Mesenchymal stem cell (in vitro differentiated cells and primary cell): ENCODE measurements at regions not wholly inside any gene's neighbourhood (a gene's known extent, or its start where the extent isn't known, plus 50 kb on each side); places are given as distances from the start of the nearest gene placed in this dataset.
A peak's percentile ranks its signal among the peaks of the same experiment; 100 is the strongest.

ENCODE experiments used
- DNase-seq: peaks from one replicate; pipeline ENCODE4 v3.0.0-alpha.2; 2013
- H2AFZ ChIP-seq: one replicate; pipeline ENCODE4 v1.6.1; 2013; ENCODE audit warnings: low read depth, mild to moderate bottlenecking, control low read depth, inconsistent platforms, low read length, moderate library complexity
- H2AK5ac ChIP-seq: 2 replicates; pipeline ENCODE4 v1.6.1; 2013; ENCODE audit warnings: low read length, moderate library complexity, mild to moderate bottlenecking, inconsistent platforms; ENCODE audit not compliant: severe bottlenecking
- H2BK120ac ChIP-seq: one replicate; pipeline ENCODE4 v1.6.1; 2013; ENCODE audit warnings: low read depth, mild to moderate bottlenecking, inconsistent platforms, low read length, moderate library complexity
- H2BK12ac ChIP-seq, 2 experiments: one replicate each; pipeline ENCODE4 v1.6.1; 2013; ENCODE audit warnings: inconsistent platforms in 2 of 2, low read length in 2 of 2, mild to moderate bottlenecking in 2 of 2, moderate library complexity in 2 of 2, control low read depth in 1 of 2
- H2BK15ac ChIP-seq: one replicate; pipeline ENCODE4 v1.6.1; 2013; ENCODE audit warnings: mild to moderate bottlenecking, low read depth, inconsistent platforms; ENCODE audit not compliant: poor library complexity, severe bottlenecking
- H2BK5ac ChIP-seq: 2 replicates; pipeline ENCODE4 v1.6.1; 2013; ENCODE audit warnings: low read depth, mild to moderate bottlenecking, low read length, control low read depth, inconsistent platforms; ENCODE audit not compliant: poor library complexity, severe bottlenecking
- H3K14ac ChIP-seq, 2 experiments: one replicate each; pipeline ENCODE4 v1.6.1; 2013; ENCODE audit warnings: inconsistent platforms in 2 of 2, low read length in 2 of 2, control low read depth in 1 of 2, mild to moderate bottlenecking in 1 of 2, moderate library complexity in 1 of 2
- H3K18ac ChIP-seq, 2 experiments: one replicate each; pipeline ENCODE4 v1.6.1; 2013; ENCODE audit warnings: inconsistent platforms in 2 of 2, low read length in 2 of 2, control low read depth in 1 of 2, low read depth in 1 of 2, mild to moderate bottlenecking in 1 of 2
- H3K23ac ChIP-seq, 2 experiments: one replicate each; pipeline ENCODE4 v1.6.1; 2013; ENCODE audit warnings: inconsistent platforms in 2 of 2, low read length in 2 of 2, mild to moderate bottlenecking in 2 of 2, moderate library complexity in 2 of 2, control low read depth in 1 of 2
- H3K27ac ChIP-seq: 2 replicates; pipeline ENCODE4 v1.5.1; 2013; ENCODE audit warnings: mild to moderate bottlenecking, moderate library complexity, low read length, control low read depth, inconsistent platforms; ENCODE audit not compliant: poor library complexity, severe bottlenecking
- H3K27me3 ChIP-seq, 2 experiments: 2 replicates each; pipeline versions ENCODE4 v1.6.1 to v1.7.0; 2013; ENCODE audit warnings: low read length in 2 of 2, mild to moderate bottlenecking in 2 of 2, moderate library complexity in 2 of 2, control low read depth in 1 of 2, inconsistent platforms in 1 of 2; ENCODE audit not compliant: control insufficient read depth in 1 of 2, insufficient read depth in 1 of 2
- H3K36me3 ChIP-seq, 2 experiments: 2 replicates each; pipeline versions ENCODE4 v1.6.1 to v1.7.0; 2013; ENCODE audit warnings: low read length in 2 of 2, control low read depth in 1 of 2, inconsistent platforms in 1 of 2, low read depth in 1 of 2, mild to moderate bottlenecking in 1 of 2; ENCODE audit not compliant: insufficient read depth in 2 of 2, control insufficient read depth in 1 of 2
- H3K4ac ChIP-seq, 2 experiments: one replicate each; pipeline ENCODE4 v1.6.1; 2013; ENCODE audit warnings: inconsistent platforms in 2 of 2, low read length in 2 of 2, mild to moderate bottlenecking in 2 of 2, moderate library complexity in 2 of 2, control low read depth in 1 of 2, low read depth in 1 of 2
- H3K4me1 ChIP-seq: 2 replicates; pipeline ENCODE4 v1.6.1; 2013; ENCODE audit warnings: low read depth, low read length, control low read depth; ENCODE audit not compliant: control insufficient read depth, insufficient read depth
- H3K4me2 ChIP-seq: 2 replicates; pipeline ENCODE4 v1.6.1; 2013; ENCODE audit warnings: low read length, mild to moderate bottlenecking, inconsistent platforms; ENCODE audit not compliant: poor library complexity, severe bottlenecking
- H3K4me3 ChIP-seq, 2 experiments: 2 replicates each; pipeline versions ENCODE4 v1.5.1 to v1.7.0; 2013; ENCODE audit warnings: low read length in 2 of 2, mild to moderate bottlenecking in 2 of 2, control low read depth in 1 of 2, low read depth in 1 of 2; ENCODE audit not compliant: insufficient read depth in 1 of 2
- H3K79me1 ChIP-seq: replicated peaks from 2 replicates; pipeline ENCODE4 v1.6.1; 2013; ENCODE audit warnings: mild to moderate bottlenecking, control low read depth, low read length, inconsistent platforms; ENCODE audit not compliant: poor library complexity, severe bottlenecking
- H3K9ac ChIP-seq: 2 replicates; pipeline ENCODE4 v1.7.0; 2013; ENCODE audit warnings: mild to moderate bottlenecking, low read length, moderate library complexity
- H3K9me3 ChIP-seq: 2 replicates; pipeline ENCODE4 v1.7.0; 2013; ENCODE audit warnings: mild to moderate bottlenecking, low read length; ENCODE audit not compliant: control insufficient read depth
- H4K8ac ChIP-seq: one replicate; pipeline ENCODE4 v1.6.1; 2013; ENCODE audit warnings: inconsistent platforms, mild to moderate bottlenecking, low read length, moderate library complexity
- H4K91ac ChIP-seq: one replicate; pipeline ENCODE4 v1.6.1; 2013; ENCODE audit warnings: mild to moderate bottlenecking, low read length, inconsistent platforms
- WGBS: methylation state at CpG from one replicate; pipeline ENCODE4 v1.1.7; 2013; ENCODE audit warnings: mixed read lengths; 5-methylcytosine and 5-hydroxymethylcytosine counted together

DNA sequence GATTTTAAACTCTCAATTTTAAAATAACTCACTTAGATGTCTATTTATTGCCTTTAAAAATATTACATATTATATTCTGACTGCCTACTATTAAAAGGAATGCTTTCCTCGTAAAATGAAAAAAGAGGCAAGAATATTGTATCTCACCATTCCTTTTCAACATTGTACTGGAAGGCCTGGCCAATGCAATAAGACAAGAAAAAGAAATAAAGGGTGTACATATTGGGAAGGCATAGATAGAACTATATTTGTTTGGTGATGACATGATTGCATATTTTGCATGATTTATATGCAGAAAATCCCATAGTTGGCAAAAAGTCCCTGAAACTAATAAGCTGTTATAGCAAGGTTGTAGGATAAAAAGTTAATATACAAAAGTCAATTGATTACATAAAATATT is 474.6 kb upstream of the ATP2B1 start:
- H4K91ac ChIP-seq, result no peak overlapping the region
- no peak overlapping the region for H3K9ac ChIP-seq
- no peak overlapping the region for H2BK15ac ChIP-seq
- H2BK12ac ChIP-seq, result no peak overlapping the region
- H3K36me3 ChIP-seq, result no peaks in the 10 kb centered on the region
- H2BK120ac ChIP-seq, result no peak overlapping the region
- no peak overlapping the region for H3K4me2 ChIP-seq
- no peaks in the 10 kb centered on the region for H3K79me1 ChIP-seq
- no peak overlapping the region for H2AK5ac ChIP-seq
- H3K4me1 ChIP-seq, result no peaks in the 10 kb centered on the region
- no peak overlapping the region for H3K4me3 ChIP-seq
- DNase-seq, result no peak
- no peak overlapping the region for H2BK5ac ChIP-seq
- no peak overlapping the region for H3K27ac ChIP-seq
- H3K23ac ChIP-seq, result no peak overlapping the region
- H3K18ac ChIP-seq, result no peak overlapping the region
- no peak overlapping the region for H4K8ac ChIP-seq
- H2AFZ ChIP-seq, result no peak overlapping the region
- no peaks in the 10 kb centered on the region for H3K27me3 ChIP-seq
- no peak overlapping the region for H3K14ac ChIP-seq
- no CpG with 5 or more reads among the region's 1 CpG for WGBS
- H3K9me3 ChIP-seq, result peaks cover 21% of the 10 kb centered on the region
- no peak overlapping the region for H3K4ac ChIP-seq

DNA sequence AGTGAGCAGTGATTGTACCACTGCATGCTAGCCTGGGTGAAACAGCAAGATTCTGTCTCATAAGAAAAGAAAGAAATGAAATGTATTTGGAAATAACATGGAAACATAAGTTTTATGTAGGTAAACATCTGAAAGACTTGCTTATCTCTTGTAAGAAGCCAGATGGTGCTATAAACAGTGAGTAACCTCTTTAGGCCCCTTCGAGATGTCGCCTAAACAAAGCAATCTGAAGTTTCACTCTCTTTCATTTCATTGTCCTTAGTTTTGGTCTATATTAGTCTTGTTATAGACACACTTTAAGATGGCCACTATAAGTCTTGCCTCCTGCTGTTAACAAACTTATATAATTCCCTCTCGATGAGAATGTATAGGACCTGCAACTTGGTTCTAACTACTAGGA is 472.6 kb upstream of the ATP2B1 start:
- no peak overlapping the region for H3K18ac ChIP-seq

GRCh38 chr12:90174956-90175355 is 466.3 kb upstream of the ATP2B1 start:
- DNase-seq, result no peak
- H3K27ac ChIP-seq, result no peak overlapping the region
- WGBS, result 100% methylated on average over 1 of the region's 1 CpG

More for the DNA sequence above, 472.6 kb upstream of the ATP2B1 start:
- 100% methylated on average over 1 of the region's 3 CpGs for WGBS
- H3K79me1 ChIP-seq, result no peaks in the 10 kb centered on the region
- no peak overlapping the region for H4K91ac ChIP-seq
- H3K4me3 ChIP-seq, result no peak overlapping the region
- no peak overlapping the region for H2BK12ac ChIP-seq
- H4K8ac ChIP-seq, result no peak overlapping the region
- DNase-seq, result no peak
- H3K4me2 ChIP-seq, result no peak overlapping the region
- no peak overlapping the region for H3K14ac ChIP-seq
- no peak overlapping the region for H3K23ac ChIP-seq
- H2BK15ac ChIP-seq, result no peak overlapping the region
- H2AFZ ChIP-seq, result no peak overlapping the region
- H3K4ac ChIP-seq, result no peak overlapping the region
- no peaks in the 10 kb centered on the region for H3K36me3 ChIP-seq
- H2BK5ac ChIP-seq, result no peak overlapping the region
- peaks cover 21% of the 10 kb centered on the region for H3K9me3 ChIP-seq
- no peaks in the 10 kb centered on the region for H3K4me1 ChIP-seq
- no peaks in the 10 kb centered on the region for H3K27me3 ChIP-seq
- H2AK5ac ChIP-seq, result no peak overlapping the region
- no peak overlapping the region for H2BK120ac ChIP-seq
- no peak overlapping the region for H3K9ac ChIP-seq
- H3K27ac ChIP-seq, result no peak overlapping the region

DNA sequence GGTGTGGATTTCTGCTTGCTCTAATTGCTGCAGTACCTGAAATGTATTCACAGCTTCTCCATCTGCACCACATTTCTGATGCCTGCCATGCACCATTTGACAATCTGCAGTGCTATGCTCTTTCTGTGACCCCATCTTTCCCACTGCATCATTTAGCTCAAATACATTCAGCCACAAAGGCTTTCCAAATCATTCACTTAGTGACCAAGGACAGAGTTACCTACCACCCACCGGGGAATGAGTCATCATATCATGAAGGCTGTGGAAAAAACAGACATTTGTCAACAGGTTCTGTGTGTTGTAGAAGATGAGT is 465.5 kb upstream of the ATP2B1 start:
- Histone ChIP-seq H2AFZ (no peak overlapping the region), H3K4me2 (no peak overlapping the region), H4K8ac (no peak overlapping the region), H3K18ac (no peak overlapping the region), H3K4ac (no peak overlapping the region), H3K79me1 (no peaks in the 10 kb centered on the region), H3K36me3 (no peaks in the 10 kb centered on the region), H2AK5ac (no peak overlapping the region), H3K4me1 (no peaks in the 10 kb centered on the region), H3K9me3 (no peaks in the 10 kb centered on the region), H2BK120ac (no peak overlapping the region), H3K9ac (no peak overlapping the region), H3K14ac (no peak overlapping the region), H2BK5ac (no peak overlapping the region), H3K23ac (no peak overlapping the region), H4K91ac (no peak overlapping the region), H3K27ac (no peak overlapping the region), H2BK15ac (no peak overlapping the region), H3K4me3 (no peak overlapping the region), H3K27me3 (no peaks in the 10 kb centered on the region), H2BK12ac (no peak overlapping the region)
- 60% methylated on average over 1 of the region's 1 CpG for WGBS
- peak; percentile 16 for DNase-seq

More at GRCh38 chr12:90174956-90175355, 466.3 kb upstream of the ATP2B1 start:
- Histone ChIP-seq H3K4me1 (no peaks in the 10 kb centered on the region), H3K9me3 (no peaks in the 10 kb centered on the region), H4K8ac (no peak overlapping the region), H3K23ac (no peak overlapping the region), H3K27me3 (no peaks in the 10 kb centered on the region), H3K18ac (no peak overlapping the region), H3K14ac (no peak overlapping the region), H3K79me1 (no peaks in the 10 kb centered on the region), H3K4me3 (no peak overlapping the region), H2AFZ (no peak overlapping the region), H3K36me3 (no peaks in the 10 kb centered on the region), H2AK5ac (no peak overlapping the region), H2BK5ac (no peak overlapping the region), H3K4ac (no peak overlapping the region), H2BK120ac (no peak overlapping the region), H3K9ac (no peak overlapping the region), H3K4me2 (no peak overlapping the region), H2BK15ac (no peak overlapping the region), H4K91ac (no peak overlapping the region), H2BK12ac (no peak overlapping the region)
